T-helper 2 cell treated with Interferon-gamma antibody and Interleukin-4, amounts not matched to agents 5 μg/mL and 100 μg/mL, for 36 hours (primary cell): ENCODE measurements at regions not wholly inside any gene's neighbourhood (a gene's known extent, or its start where the extent isn't known, plus 50 kb on each side); places are given as distances from the start of the nearest gene placed in this dataset.

Experiments used
- DNase-seq: peaks from one replicate; pipeline ENCODE4 v3.0.0; 2021; ENCODE audit warnings: low spot score
- H3K27ac Mint-ChIP-seq: one replicate; pipeline ENCODE4 v1.8.0; 2021; ENCODE audit warnings: mild to moderate bottlenecking, mixed read lengths
- H3K27me3 Mint-ChIP-seq: one replicate; pipeline ENCODE4 v1.8.0; 2021; ENCODE audit warnings: low read depth, mixed read lengths
- H3K36me3 Mint-ChIP-seq: one replicate; pipeline ENCODE4 v1.8.0; 2021; ENCODE audit warnings: low read depth, mixed read lengths
- H3K4me1 Mint-ChIP-seq: one replicate; pipeline ENCODE4 v1.8.0; 2021; ENCODE audit warnings: low read depth, mixed read lengths
- H3K4me3 Mint-ChIP-seq: one replicate; pipeline ENCODE4 v1.8.0; 2022; ENCODE audit warnings: mild to moderate bottlenecking, moderate library complexity, mixed read lengths
- H3K9me3 Mint-ChIP-seq: one replicate; pipeline ENCODE4 v1.8.0; 2021; ENCODE audit warnings: mixed read lengths

- no peaks in the 10 kb centered on the region for H3K9me3 Mint-ChIP-seq
- H3K27ac Mint-ChIP-seq, result no peak overlapping the region
- no peak for DNase-seq
- peaks cover 3% of the 10 kb centered on the region for H3K4me1 Mint-ChIP-seq
- H3K27me3 Mint-ChIP-seq, result peaks cover 4% of the 10 kb centered on the region
- no peak overlapping the region for H3K4me3 Mint-ChIP-seq
- H3K36me3 Mint-ChIP-seq, result no peaks in the 10 kb centered on the region
Observed at GRCh38 chr11:19661827-19662226, 50.8 kb upstream of the NAV2 start.

GRCh38 chr11:19660076-19660475 lies 52.6 kb upstream of the NAV2 start:
- Mint-ChIP-seq H3K36me3 (no peaks in the 10 kb centered on the region), H3K4me1 (peaks cover 3% of the 10 kb centered on the region), H3K27ac (no peak overlapping the region), H3K9me3 (no peaks in the 10 kb centered on the region), H3K27me3 (peaks cover 4% of the 10 kb centered on the region), H3K4me3 (no peak overlapping the region)
- peak; percentile 4 for DNase-seq

- no peak for DNase-seq
- H3K27me3 Mint-ChIP-seq, result peaks cover 4% of the 10 kb centered on the region
- peaks cover 3% of the 10 kb centered on the region for H3K4me1 Mint-ChIP-seq
- H3K4me3 Mint-ChIP-seq, result no peak overlapping the region
- H3K9me3 Mint-ChIP-seq, result no peaks in the 10 kb centered on the region
- H3K36me3 Mint-ChIP-seq, result no peaks in the 10 kb centered on the region
- H3K27ac Mint-ChIP-seq, result no peak overlapping the region
Observed at GRCh38 chr11:19659529-19659928, 53.1 kb upstream of the NAV2 start.

GRCh38 chr11:19658344-19658743 lies 54.3 kb upstream of the NAV2 start:
- peaks cover 4% of the 10 kb centered on the region for H3K27me3 Mint-ChIP-seq
- H3K4me3 Mint-ChIP-seq, result no peak overlapping the region
- no peaks in the 10 kb centered on the region for H3K36me3 Mint-ChIP-seq
- no peak for DNase-seq
- H3K27ac Mint-ChIP-seq, result no peak overlapping the region
- peaks cover 3% of the 10 kb centered on the region for H3K4me1 Mint-ChIP-seq
- no peaks in the 10 kb centered on the region for H3K9me3 Mint-ChIP-seq

- DNase-seq, result no peak
- no peaks in the 10 kb centered on the region for H3K36me3 Mint-ChIP-seq
- H3K9me3 Mint-ChIP-seq, result no peaks in the 10 kb centered on the region
- H3K27me3 Mint-ChIP-seq, result no peaks in the 10 kb centered on the region
- no peak overlapping the region for H3K4me3 Mint-ChIP-seq
- peaks cover 3% of the 10 kb centered on the region for H3K4me1 Mint-ChIP-seq
- H3K27ac Mint-ChIP-seq, result no peak overlapping the region
Observed at GRCh38 chr11:19656140-19656541, 56.5 kb upstream of the NAV2 start.

- no peak overlapping the region for H3K27ac Mint-ChIP-seq
- H3K4me1 Mint-ChIP-seq, result no peaks in the 10 kb centered on the region
- no peaks in the 10 kb centered on the region for H3K36me3 Mint-ChIP-seq
- H3K4me3 Mint-ChIP-seq, result no peak overlapping the region
- H3K9me3 Mint-ChIP-seq, result no peaks in the 10 kb centered on the region
- H3K27me3 Mint-ChIP-seq, result no peaks in the 10 kb centered on the region
- DNase-seq, result no peak
Observed at GRCh38 chr11:19652623-19653375, 59.8 kb upstream of the NAV2 start.

GRCh38 chr11:19651653-19652052 lies 61.0 kb upstream of the NAV2 start:
- H3K27ac Mint-ChIP-seq, result no peak overlapping the region
- DNase-seq, result no peak
- no peaks in the 10 kb centered on the region for H3K9me3 Mint-ChIP-seq
- no peaks in the 10 kb centered on the region for H3K36me3 Mint-ChIP-seq
- H3K27me3 Mint-ChIP-seq, result no peaks in the 10 kb centered on the region
- H3K4me3 Mint-ChIP-seq, result no peak overlapping the region
- H3K4me1 Mint-ChIP-seq, result no peaks in the 10 kb centered on the region

- H3K27me3 Mint-ChIP-seq, result no peaks in the 10 kb centered on the region
- H3K27ac Mint-ChIP-seq, result no peak overlapping the region
- H3K4me1 Mint-ChIP-seq, result no peaks in the 10 kb centered on the region
- H3K4me3 Mint-ChIP-seq, result no peak overlapping the region
- DNase-seq, result no peak
- H3K36me3 Mint-ChIP-seq, result no peaks in the 10 kb centered on the region
- no peaks in the 10 kb centered on the region for H3K9me3 Mint-ChIP-seq
Observed at GRCh38 chr11:19651028-19651427, 61.6 kb upstream of the NAV2 start.

- H3K4me1 Mint-ChIP-seq, result no peaks in the 10 kb centered on the region
- H3K9me3 Mint-ChIP-seq, result no peaks in the 10 kb centered on the region
- no peaks in the 10 kb centered on the region for H3K36me3 Mint-ChIP-seq
- H3K4me3 Mint-ChIP-seq, result no peak overlapping the region
- DNase-seq, result no peak
- no peaks in the 10 kb centered on the region for H3K27me3 Mint-ChIP-seq
- H3K27ac Mint-ChIP-seq, result no peak overlapping the region
Observed at GRCh38 chr11:19650467-19650866, 62.2 kb upstream of the NAV2 start.

GRCh38 chr11:19649751-19650150 lies 62.9 kb upstream of the NAV2 start:
- Mint-ChIP-seq H3K27me3 (no peaks in the 10 kb centered on the region), H3K9me3 (no peaks in the 10 kb centered on the region), H3K36me3 (no peaks in the 10 kb centered on the region), H3K4me3 (no peak overlapping the region), H3K27ac (no peak overlapping the region), H3K4me1 (no peaks in the 10 kb centered on the region)
- DNase-seq, result no peak

GRCh38 chr11:19648321-19648720 lies 64.3 kb upstream of the NAV2 start:
- Mint-ChIP-seq H3K9me3 (no peaks in the 10 kb centered on the region), H3K4me1 (no peaks in the 10 kb centered on the region), H3K27me3 (no peaks in the 10 kb centered on the region), H3K27ac (no peak overlapping the region), H3K36me3 (no peaks in the 10 kb centered on the region), H3K4me3 (no peak overlapping the region)
- no peak for DNase-seq

- Mint-ChIP-seq H3K36me3 (no peaks in the 10 kb centered on the region), H3K9me3 (no peaks in the 10 kb centered on the region)
Observed at GRCh38 chr11:19647816-19648215, 64.8 kb upstream of the NAV2 start.

GRCh38 chr11:19646921-19647320 lies 65.7 kb upstream of the NAV2 start:
- no peaks in the 10 kb centered on the region for H3K9me3 Mint-ChIP-seq
- H3K4me1 Mint-ChIP-seq, result no peaks in the 10 kb centered on the region
- no peaks in the 10 kb centered on the region for H3K27me3 Mint-ChIP-seq
- H3K4me3 Mint-ChIP-seq, result no peak overlapping the region
- no peak for DNase-seq
- no peaks in the 10 kb centered on the region for H3K36me3 Mint-ChIP-seq
- no peak overlapping the region for H3K27ac Mint-ChIP-seq

More at GRCh38 chr11:19647816-19648215, 64.8 kb upstream of the NAV2 start:
- Mint-ChIP-seq H3K4me1 (no peaks in the 10 kb centered on the region), H3K27me3 (no peaks in the 10 kb centered on the region), H3K4me3 (no peak overlapping the region), H3K27ac (no peak overlapping the region)
- no peak for DNase-seq

- no peaks in the 10 kb centered on the region for H3K4me1 Mint-ChIP-seq
- H3K9me3 Mint-ChIP-seq, result no peaks in the 10 kb centered on the region
- no peaks in the 10 kb centered on the region for H3K36me3 Mint-ChIP-seq
- DNase-seq, result no peak
- no peak overlapping the region for H3K27ac Mint-ChIP-seq
- H3K4me3 Mint-ChIP-seq, result no peak overlapping the region
- H3K27me3 Mint-ChIP-seq, result no peaks in the 10 kb centered on the region
Observed at GRCh38 chr11:19646308-19646707, 66.3 kb upstream of the NAV2 start.

GRCh38 chr11:19644316-19644715 lies 68.3 kb upstream of the NAV2 start:
- H3K4me3 Mint-ChIP-seq, result no peak overlapping the region
- H3K36me3 Mint-ChIP-seq, result no peaks in the 10 kb centered on the region
- no peak overlapping the region for H3K27ac Mint-ChIP-seq
- DNase-seq, result no peak
- no peaks in the 10 kb centered on the region for H3K4me1 Mint-ChIP-seq
- no peaks in the 10 kb centered on the region for H3K27me3 Mint-ChIP-seq
- H3K9me3 Mint-ChIP-seq, result no peaks in the 10 kb centered on the region
